RWPE1 (cell line): ENCODE measurements at regions not wholly inside any gene's neighbourhood (a gene's known extent, or its start where the extent isn't known, plus 50 kb on each side); places are given as distances from the start of the nearest gene placed in this dataset.
"Not testable (repeated sequence)": the region's sequence is repeated elsewhere in the genome, so short reads cannot be mapped to it uniquely, and the experiment has no call there.

Experiments
- CTCF ChIA-PET: fragments of 350-600 bp; sonication (Branson Sonifier 250); formaldehyde crosslinking; extraction: SDS; loops from one replicate; lab custom pipeline; 2021; lab: Yijun Ruan, JAX
- POLR2A ChIA-PET: fragments of 400-600 bp; formaldehyde crosslinking; extraction: SDS; loops from one replicate; lab custom pipeline; 2020; ENCODE audit warnings: antibody characterized with exemption; ENCODE audit not compliant: low non-redundant PET; lab: Yijun Ruan, JAX
- DNase-seq: peaks from one replicate; pipeline ENCODE4 v3.0.0; 2012; ENCODE audit warnings: low spot score
- H3K27ac ChIP-seq: fragments of 450-650 bp; 2 replicates; pipeline ENCODE4 v1.5.1; 2017
- TF ChIP-seq, protein P1 (sequence below): fragments of 450-650 bp; conservative IDR thresholded peaks from 2 replicates; pipeline ENCODE4 v1.5.1; 2017; ENCODE audit warnings: low read depth, mild to moderate bottlenecking

DNA sequence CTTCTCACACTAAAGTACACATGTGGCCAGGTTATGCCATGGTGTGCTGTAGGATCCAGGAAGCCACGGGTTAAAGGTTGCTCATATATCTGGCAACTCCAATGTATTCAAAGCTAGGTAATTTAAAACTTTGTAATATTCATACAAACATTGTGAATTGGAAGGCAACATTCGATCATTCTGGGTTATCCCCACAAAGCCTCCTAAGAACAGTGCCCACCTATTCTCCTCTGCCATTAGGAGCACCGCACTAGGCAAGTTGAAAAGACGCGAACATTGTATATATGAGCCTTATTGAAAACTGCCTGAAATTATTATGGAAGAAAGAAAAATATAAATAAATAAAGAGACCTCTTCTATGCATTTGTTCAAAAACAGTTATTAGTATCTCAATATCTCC lies 228.2 kb downstream of the IGSF11 start:
- H3K27ac ChIP-seq: no peak overlapping the region
- ChIA-PET CTCF (interaction anchor here (0.6 kb wide), 2 partner anchors 147 to 809 kb away, joined by 4 read pairs; no protein-coding TSS in a partner anchor), POLR2A (no interaction called here)
- no peak for DNase-seq
- TF ChIP-seq, protein P1, sequence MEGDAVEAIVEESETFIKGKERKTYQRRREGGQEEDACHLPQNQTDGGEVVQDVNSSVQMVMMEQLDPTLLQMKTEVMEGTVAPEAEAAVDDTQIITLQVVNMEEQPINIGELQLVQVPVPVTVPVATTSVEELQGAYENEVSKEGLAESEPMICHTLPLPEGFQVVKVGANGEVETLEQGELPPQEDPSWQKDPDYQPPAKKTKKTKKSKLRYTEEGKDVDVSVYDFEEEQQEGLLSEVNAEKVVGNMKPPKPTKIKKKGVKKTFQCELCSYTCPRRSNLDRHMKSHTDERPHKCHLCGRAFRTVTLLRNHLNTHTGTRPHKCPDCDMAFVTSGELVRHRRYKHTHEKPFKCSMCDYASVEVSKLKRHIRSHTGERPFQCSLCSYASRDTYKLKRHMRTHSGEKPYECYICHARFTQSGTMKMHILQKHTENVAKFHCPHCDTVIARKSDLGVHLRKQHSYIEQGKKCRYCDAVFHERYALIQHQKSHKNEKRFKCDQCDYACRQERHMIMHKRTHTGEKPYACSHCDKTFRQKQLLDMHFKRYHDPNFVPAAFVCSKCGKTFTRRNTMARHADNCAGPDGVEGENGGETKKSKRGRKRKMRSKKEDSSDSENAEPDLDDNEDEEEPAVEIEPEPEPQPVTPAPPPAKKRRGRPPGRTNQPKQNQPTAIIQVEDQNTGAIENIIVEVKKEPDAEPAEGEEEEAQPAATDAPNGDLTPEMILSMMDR: no peak

DNA sequence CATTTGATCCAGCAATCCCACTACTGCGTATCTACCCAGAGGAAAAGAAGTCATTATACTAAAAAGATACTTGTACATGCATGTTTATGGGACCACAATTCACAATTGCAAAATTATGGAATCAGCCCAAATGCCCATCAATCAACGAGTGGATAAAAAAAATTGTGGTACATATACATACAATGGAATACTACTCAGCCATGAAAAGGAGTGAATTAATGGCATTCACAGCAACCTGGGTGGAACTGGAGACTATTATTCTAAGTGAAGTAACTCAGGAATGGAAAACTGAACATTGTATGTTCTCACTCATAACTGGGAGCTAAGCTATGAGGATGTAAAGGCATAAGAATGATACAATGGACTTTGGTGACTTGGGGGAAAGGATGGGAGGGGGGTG lies 227.3 kb downstream of the IGSF11 start:
- H3K27ac ChIP-seq, DNase-seq, POLR2A ChIA-PET, CTCF ChIA-PET: not testable (repeated sequence)

DNA sequence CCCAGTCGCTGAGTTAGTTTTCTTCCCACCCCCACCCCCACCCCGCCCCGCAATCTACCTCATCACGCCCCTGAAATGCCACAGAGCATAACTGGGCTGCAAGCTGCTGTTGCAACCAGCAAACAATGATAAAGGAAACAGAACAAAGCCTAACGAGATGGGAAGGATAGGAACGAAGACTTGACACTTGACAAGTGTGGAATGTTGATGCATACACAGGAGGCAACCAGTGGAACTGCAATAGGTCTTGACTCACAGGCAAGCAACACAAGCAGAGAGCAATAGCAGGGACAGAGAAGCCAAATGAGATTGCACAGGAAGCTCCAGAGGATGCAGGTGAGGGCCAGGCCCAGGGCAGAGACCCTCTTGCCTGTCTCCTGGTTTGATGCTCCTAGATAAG lies 225.9 kb downstream of the IGSF11 start:
- POLR2A ChIA-PET: no interaction called here
- no peak overlapping the region for H3K27ac ChIP-seq
- TF ChIP-seq, protein P1: no peak
- CTCF ChIA-PET: no interaction called here
- DNase-seq: no peak

DNA sequence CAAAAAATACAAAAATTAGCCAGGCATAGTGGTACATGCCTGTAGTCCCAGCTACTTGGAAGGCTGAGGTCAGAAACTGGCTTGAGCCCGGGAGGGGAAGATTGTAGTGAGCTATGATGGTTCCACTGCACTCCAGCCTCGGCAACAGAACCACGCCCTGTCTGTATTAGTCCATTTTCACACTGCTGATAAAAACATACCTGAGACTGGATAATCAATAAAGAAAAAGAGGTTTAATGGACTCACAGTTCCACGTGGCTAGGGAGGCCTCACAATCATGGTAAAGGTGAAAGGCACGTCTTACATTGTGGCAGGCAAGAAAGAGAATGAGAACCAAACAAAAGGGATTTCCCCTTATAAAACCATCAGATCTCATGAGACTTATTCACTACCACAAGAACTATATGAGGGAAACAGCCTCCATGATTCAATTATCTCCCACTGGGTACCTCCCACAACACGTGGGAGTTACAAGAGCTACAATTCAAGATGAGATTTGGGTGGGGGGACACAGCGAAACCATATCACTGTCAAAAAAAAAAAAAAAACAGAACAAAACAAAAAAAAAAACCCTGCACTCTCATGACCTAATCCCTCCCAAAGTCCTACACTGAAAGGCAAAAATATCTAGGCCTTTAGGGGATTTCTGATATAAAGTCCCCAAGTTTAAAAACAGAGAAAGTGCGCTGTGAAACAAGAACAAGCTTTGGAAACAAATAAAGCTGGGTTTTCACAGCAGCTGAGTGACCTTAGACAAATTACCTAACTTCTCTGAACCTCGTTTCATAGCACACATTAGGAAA lies 224.7 kb downstream of the IGSF11 start:
- no peak overlapping the region for H3K27ac ChIP-seq
- CTCF ChIA-PET: interaction anchor here (0.6 kb wide), 1 partner anchor 1857 kb away, joined by 6 read pairs; no protein-coding TSS in a partner anchor
- TF ChIP-seq, protein P1: no peak
- POLR2A ChIA-PET: no interaction called here
- no peak for DNase-seq

DNA sequence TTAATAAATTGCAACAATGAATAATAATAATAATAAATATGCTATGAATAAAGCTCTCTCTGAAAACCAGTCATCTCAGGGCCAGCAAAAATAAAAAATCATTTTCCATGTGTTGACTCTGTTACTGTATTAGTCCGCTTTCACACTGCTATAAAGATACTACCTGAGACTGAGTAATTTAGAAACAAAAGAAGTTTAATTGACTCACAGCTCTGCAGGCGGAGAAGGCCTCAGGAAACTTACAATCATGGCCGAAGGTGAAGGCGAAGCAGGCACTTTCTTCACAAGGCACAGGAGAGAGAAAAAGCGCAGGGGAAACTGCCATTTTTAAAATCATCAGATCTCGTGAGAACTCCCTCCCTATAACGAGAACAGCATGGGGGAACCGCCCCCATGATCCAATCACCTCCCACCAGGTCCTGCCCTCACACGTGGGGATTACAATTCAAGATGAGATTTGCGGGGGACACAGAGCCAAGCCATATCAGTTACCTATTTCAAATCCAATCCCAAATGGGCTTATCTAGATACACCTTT lies 224.1 kb downstream of the IGSF11 start:
- CTCF ChIA-PET: no interaction called here
- DNase-seq: no peak
- no peak overlapping the region for H3K27ac ChIP-seq
- POLR2A ChIA-PET: no interaction called here
- TF ChIP-seq, protein P1: no peak

DNA sequence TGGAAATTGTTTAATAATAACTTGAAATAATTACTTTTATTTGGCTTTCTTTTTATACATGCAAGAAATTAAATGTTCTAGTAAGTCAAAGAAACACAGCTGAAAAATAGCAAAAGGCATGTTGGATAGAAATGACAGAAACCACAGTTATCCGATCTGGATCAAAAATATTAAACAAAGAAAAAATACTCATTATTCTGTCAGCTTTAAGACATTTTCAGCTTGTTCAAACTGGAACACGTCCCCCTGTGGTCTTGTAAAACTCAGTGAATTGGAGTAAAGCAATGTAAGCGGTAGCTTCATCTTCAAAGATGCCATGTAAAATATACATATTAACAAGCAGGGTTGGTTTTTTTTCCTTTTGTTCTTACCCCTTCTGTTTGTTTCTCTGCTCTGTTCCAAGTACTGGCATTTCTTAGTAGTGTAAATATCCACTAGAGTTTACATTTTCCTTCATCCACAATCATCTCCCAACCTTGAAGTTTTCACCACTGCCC lies 223.4 kb downstream of the IGSF11 start:
- TF ChIP-seq, protein P1: no peak
- CTCF ChIA-PET: interaction anchor here (0.7 kb wide), 1 partner anchor 288 kb away, joined by 3 read pairs; no protein-coding TSS in a partner anchor
- POLR2A ChIA-PET: no interaction called here

DNA sequence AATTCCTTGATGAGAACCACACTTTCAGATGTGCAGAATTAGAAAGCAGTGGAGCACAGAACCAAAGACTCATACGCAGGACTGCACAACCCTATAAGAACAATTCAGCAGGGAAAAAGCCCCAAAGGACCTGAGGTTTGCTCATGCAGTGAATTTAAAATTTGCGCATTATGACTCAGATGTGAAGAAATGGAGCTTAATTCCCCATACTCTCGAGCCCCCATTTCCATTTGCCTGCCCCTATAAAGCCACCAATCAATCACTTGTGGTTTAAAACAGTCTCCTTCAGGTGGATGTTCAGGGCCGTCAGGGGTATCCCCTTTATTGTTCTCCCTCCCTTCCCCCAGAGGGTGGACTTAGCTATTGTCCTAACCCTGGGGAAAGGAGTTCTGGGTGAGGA lies 221.2 kb downstream of the IGSF11 start:
- POLR2A ChIA-PET: no interaction called here
- no peak for DNase-seq
- H3K27ac ChIP-seq: no peak overlapping the region
- CTCF ChIA-PET: no interaction called here
- TF ChIP-seq, protein P1: no peak

More for the DNA sequence above, 223.4 kb downstream of the IGSF11 start:
- no peak overlapping the region for H3K27ac ChIP-seq
- DNase-seq: no peak
